GM12875 (cell line): ENCODE measurements at regions not wholly inside any gene's neighbourhood (a gene's known extent, or its start where the extent isn't known, plus 50 kb on each side); places are given as distances from the start of the nearest gene placed in this dataset.

Experiments
- H3K4me3 ChIP-seq: one replicate; pipeline ENCODE4 v1.5.1; 2011; ENCODE audit warnings: low read depth, low read length, control low read depth
- TF ChIP-seq, protein P1 (sequence below): IDR thresholded peaks from 2 replicates; pipeline ENCODE4 v1.5.1; 2011; ENCODE audit warnings: low read depth, mild to moderate bottlenecking, control low read depth, inconsistent platforms, low read length, moderate library complexity, borderline replicate concordance; ENCODE audit not compliant: insufficient read depth

DNA sequence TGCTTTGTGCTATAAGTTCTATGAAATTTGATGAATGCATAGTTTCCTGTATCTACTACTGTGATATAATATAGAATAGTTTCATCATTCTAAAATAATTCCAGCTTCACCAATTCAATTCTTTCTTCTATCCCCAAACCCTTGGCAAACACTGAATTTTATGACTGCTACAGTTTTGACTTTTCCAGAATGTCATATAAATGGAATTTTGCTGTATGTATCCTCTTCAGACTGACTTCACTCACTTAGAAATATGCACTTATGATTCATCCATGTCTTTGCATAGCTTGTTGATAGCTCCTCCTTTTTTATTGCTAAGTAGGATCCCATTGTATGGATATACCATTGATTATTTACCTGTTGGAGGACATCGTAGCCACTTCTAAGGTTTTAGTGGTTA is 89.1 kb upstream of the HS3ST3A1 start:
- no peak overlapping the region for H3K4me3 ChIP-seq
- TF ChIP-seq, protein P1, sequence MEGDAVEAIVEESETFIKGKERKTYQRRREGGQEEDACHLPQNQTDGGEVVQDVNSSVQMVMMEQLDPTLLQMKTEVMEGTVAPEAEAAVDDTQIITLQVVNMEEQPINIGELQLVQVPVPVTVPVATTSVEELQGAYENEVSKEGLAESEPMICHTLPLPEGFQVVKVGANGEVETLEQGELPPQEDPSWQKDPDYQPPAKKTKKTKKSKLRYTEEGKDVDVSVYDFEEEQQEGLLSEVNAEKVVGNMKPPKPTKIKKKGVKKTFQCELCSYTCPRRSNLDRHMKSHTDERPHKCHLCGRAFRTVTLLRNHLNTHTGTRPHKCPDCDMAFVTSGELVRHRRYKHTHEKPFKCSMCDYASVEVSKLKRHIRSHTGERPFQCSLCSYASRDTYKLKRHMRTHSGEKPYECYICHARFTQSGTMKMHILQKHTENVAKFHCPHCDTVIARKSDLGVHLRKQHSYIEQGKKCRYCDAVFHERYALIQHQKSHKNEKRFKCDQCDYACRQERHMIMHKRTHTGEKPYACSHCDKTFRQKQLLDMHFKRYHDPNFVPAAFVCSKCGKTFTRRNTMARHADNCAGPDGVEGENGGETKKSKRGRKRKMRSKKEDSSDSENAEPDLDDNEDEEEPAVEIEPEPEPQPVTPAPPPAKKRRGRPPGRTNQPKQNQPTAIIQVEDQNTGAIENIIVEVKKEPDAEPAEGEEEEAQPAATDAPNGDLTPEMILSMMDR: no peak

- H3K4me3 ChIP-seq: no peak overlapping the region
- TF ChIP-seq, protein P1: no peak
Observed at GRCh38 chr17:13694934-13695333, 93.2 kb upstream of the HS3ST3A1 start.

DNA sequence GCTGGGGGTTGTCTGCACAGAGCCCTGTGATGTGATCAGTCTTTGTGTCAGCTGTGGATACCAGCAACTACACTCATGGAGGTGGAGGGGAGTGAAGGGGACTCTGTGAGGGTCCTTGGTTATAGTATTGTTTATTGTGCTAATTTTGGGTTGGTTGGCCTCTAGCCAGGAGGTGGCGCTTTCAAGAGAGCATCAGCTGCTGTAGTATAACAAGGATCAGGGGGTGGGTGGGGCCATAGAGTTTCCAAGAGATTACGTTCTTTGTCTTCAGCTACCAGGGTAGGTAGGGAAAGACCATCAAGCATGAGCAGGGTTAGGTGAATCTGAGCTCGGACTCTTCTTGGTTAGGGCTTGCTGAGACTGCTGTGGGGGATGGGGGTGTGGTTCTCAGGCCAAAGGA is 97.1 kb upstream of the HS3ST3A1 start:
- TF ChIP-seq, protein P1: 0 out of 2 replicates have a peak, but pooled peaks have one; percentile 1
- no peak overlapping the region for H3K4me3 ChIP-seq

DNA sequence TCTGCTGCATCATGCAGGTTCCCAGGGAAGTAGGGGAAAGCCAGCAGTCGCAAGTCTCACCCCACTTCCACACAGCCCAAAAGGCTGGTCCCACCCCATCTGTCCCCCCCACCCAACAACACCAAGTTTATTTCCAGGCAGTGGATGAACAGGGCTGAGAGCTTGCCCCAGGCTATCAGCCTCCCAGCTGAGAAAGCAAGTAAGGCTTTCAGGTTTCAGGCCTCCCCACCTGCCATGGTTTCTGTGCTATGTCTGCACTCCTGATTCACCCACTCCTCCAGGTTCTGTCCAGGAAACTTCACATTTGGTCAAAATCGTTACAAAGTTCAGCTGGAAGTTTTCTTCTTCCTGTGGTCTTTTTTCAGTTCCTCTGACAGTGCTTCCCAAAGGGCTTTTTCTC is 97.5 kb upstream of the HS3ST3A1 start:
- no peak overlapping the region for H3K4me3 ChIP-seq

DNA sequence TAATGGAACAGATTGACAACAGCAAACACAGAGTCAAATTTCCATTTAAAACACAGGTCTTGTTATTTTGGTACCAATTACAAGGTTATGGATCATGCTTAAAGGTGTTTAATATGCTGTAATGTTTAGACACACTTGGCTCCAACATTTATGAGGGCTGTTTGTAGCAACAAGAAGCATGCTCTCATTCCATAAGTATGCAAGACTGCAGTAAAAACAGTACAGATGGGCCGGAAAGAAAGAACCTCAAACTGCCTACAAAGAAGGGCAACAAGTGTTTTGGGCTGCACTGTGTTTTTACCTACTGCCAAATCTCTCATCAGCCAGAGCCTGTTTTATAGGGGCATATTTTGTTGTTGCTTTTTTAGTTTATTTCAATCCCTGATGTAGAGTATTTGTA is 100.5 kb upstream of the HS3ST3A1 start:
- no peak overlapping the region for H3K4me3 ChIP-seq
- TF ChIP-seq, protein P1: no peak

More for the DNA sequence above, 97.5 kb upstream of the HS3ST3A1 start:
- TF ChIP-seq, protein P1: no peak

DNA sequence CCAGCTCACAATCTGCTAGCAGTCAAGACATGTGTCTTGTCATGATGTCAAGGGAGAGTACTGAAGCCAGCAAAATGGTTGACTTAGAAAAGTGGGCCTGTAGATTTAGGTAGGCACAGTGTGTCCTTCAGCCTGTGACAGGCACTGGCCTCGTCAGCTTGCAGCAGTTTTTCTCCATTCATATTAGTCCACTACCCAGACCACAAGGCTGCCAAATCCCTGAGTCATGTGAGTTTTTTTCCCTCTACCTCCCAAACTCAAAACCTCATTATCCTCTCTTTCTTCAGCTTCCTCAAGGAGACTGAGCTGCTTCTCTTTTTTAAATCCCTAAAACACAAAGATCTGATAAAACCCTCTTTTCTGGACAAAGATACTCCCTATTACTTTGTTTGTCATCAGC is 102.6 kb upstream of the HS3ST3A1 start:
- TF ChIP-seq, protein P1: no peak
- no peak overlapping the region for H3K4me3 ChIP-seq

- TF ChIP-seq, protein P1: no peak
Observed at GRCh38 chr17:13705221-13705620, 103.5 kb upstream of the HS3ST3A1 start.

More at GRCh38 chr17:13705221-13705620, 103.5 kb upstream of the HS3ST3A1 start:
- no peak overlapping the region for H3K4me3 ChIP-seq
